ENCODE measurements at regions not wholly inside any gene's neighbourhood (a gene's known extent, or its start where the extent isn't known, plus 50 kb on each side); places are given as distances from the start of the nearest gene placed in this dataset.

GRCh38 chr12:89909753-89910152 is 201.1 kb upstream of the ATP2B1 start:
- TF ChIP-seq, protein P1, sequence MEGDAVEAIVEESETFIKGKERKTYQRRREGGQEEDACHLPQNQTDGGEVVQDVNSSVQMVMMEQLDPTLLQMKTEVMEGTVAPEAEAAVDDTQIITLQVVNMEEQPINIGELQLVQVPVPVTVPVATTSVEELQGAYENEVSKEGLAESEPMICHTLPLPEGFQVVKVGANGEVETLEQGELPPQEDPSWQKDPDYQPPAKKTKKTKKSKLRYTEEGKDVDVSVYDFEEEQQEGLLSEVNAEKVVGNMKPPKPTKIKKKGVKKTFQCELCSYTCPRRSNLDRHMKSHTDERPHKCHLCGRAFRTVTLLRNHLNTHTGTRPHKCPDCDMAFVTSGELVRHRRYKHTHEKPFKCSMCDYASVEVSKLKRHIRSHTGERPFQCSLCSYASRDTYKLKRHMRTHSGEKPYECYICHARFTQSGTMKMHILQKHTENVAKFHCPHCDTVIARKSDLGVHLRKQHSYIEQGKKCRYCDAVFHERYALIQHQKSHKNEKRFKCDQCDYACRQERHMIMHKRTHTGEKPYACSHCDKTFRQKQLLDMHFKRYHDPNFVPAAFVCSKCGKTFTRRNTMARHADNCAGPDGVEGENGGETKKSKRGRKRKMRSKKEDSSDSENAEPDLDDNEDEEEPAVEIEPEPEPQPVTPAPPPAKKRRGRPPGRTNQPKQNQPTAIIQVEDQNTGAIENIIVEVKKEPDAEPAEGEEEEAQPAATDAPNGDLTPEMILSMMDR (conservative IDR thresholded peaks at IDR 0.05 in 1 of 2, IDR thresholded peaks at IDR 0.05 in 1 of 2; ENCODE audit: extremely low read depth in 1 of 2, insufficient read depth in 1 of 2, low read depth in 1 of 2, low read length in 2 of 2) = no peak
- no peak for TF ChIP-seq EZH2 (IDR thresholded peaks at IDR 0.05; ENCODE audit: borderline replicate concordance, low read length)
